Prostate gland (tissue), 2 donors: ENCODE measurements at regions not wholly inside any gene's neighbourhood (a gene's known extent, or its start where the extent isn't known, plus 50 kb on each side); places are given as distances from the start of the nearest gene placed in this dataset.

ENCODE experiments used
- DNase-seq: peaks from one replicate; pipeline ENCODE4 v3.0.0-alpha.2; 2019; ENCODE audit warnings: low spot score
- H3K27ac ChIP-seq, 2 donors: fragments of 200-600 bp; sonication (generic); 2 replicates each; pipeline ENCODE4 v1.5.1; 2017 to 2019
- H3K27me3 ChIP-seq: fragments of 200-600 bp; sonication (generic); replicated peaks from 2 replicates; pipeline ENCODE4 v1.5.1; 2019; ENCODE audit not compliant: insufficient read depth
- H3K36me3 ChIP-seq, 2 donors: fragments of 200-600 bp; sonication (generic); 1 replicate in 1 of 2; 2 replicates in 1 of 2; pipeline versions ENCODE4 v1.5.1 to v1.8.1; 2017 to 2019
- H3K4me1 ChIP-seq: fragments of 200-600 bp; sonication (generic); replicated peaks from 2 replicates; pipeline ENCODE4 v1.5.1; 2019
- H3K4me3 ChIP-seq, 2 donors: fragments of 200-600 bp; sonication (generic); 2 replicates each; pipeline ENCODE4 v1.5.1; 2017 to 2019
- H3K9me3 ChIP-seq: fragments of 200-600 bp; sonication (generic); 2 replicates; pipeline ENCODE4 v1.5.1; 2017
- POLR2A ChIP-seq: fragments of 450-650 bp; IDR thresholded peaks from one replicate; pipeline ENCODE4 v1.6.1; 2016; ENCODE audit warnings: antibody characterized with exemption, mild to moderate bottlenecking
- POLR2AphosphoS5 ChIP-seq: sonication (generic); formaldehyde crosslinking; IDR thresholded peaks from one replicate; pipeline ENCODE4 v1.6.1; 2017; ENCODE audit warnings: antibody characterized with exemption
- WGBS: methylation state at CpG from one replicate; pipeline ENCODE4 v1.1.5; 2018; 5-methylcytosine and 5-hydroxymethylcytosine counted together
- intact Hi-C: fragments of 100-400 bp; cut with DNase I; formaldehyde crosslinking; loops from one replicate; pipeline ENCODE4 v1.14.2; 2022
- TF ChIP-seq, protein P1 (sequence below), 4 experiments: fragments of 200-600 bp in 2 of 4; fragments of 450-650 bp in 2 of 4; sonication (generic) in 2 of 4; IDR thresholded peaks; 1 replicate in 3 of 4; 2 replicates in 1 of 4; pipeline ENCODE4 v1.5.1; 2016 to 2019; ENCODE audit warnings: antibody characterized with exemption in 4 of 4, mild to moderate bottlenecking in 2 of 4, moderate library complexity in 2 of 4

- WGBS = 79% methylated on average over 2 of the region's 2 CpGs
- TF ChIP-seq, protein P1, sequence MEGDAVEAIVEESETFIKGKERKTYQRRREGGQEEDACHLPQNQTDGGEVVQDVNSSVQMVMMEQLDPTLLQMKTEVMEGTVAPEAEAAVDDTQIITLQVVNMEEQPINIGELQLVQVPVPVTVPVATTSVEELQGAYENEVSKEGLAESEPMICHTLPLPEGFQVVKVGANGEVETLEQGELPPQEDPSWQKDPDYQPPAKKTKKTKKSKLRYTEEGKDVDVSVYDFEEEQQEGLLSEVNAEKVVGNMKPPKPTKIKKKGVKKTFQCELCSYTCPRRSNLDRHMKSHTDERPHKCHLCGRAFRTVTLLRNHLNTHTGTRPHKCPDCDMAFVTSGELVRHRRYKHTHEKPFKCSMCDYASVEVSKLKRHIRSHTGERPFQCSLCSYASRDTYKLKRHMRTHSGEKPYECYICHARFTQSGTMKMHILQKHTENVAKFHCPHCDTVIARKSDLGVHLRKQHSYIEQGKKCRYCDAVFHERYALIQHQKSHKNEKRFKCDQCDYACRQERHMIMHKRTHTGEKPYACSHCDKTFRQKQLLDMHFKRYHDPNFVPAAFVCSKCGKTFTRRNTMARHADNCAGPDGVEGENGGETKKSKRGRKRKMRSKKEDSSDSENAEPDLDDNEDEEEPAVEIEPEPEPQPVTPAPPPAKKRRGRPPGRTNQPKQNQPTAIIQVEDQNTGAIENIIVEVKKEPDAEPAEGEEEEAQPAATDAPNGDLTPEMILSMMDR (IDR thresholded peaks at IDR 0.05) = no peak
- TF ChIP-seq POLR2AphosphoS5 (no peak), POLR2A (no peak)
- intact Hi-C loops = no loop called here
Measured at GRCh38 chr10:3393958-3394357, 221.4 kb upstream of the PITRM1 start.

DNA sequence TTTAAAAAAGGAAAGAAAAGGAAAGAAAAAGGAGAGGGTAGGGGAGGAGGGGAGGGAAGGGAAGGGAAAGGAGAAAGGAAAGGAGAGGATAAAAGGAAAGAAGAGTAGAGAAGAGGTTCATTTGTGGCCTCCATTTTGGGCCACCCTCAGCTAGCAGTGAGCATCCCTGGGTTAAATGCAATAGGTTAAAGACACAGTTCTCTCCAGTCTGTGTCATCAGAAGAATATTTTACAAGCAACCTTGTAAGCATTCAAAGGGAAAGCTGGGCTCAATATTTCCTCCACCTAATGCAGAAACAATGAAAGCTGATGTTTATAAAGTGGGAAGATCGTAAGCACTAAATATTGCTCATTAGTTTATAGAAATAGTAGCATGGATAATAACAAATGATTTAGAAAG is 219.1 kb upstream of the PITRM1 start:
- Histone ChIP-seq H3K4me1 (no peaks in the 10 kb centered on the region), H3K9me3 (no peaks in the 10 kb centered on the region), H3K27me3 (no peaks in the 10 kb centered on the region), H3K36me3 (no peaks in the 10 kb centered on the region), H3K27ac (no peak overlapping the region), H3K4me3 (no peak overlapping the region)
- TF ChIP-seq, protein P1 (IDR thresholded peaks at IDR 0.05) = no peak
- TF ChIP-seq POLR2AphosphoS5 = no peak
- TF ChIP-seq POLR2A = no peak
- DNase-seq = no peak
- intact Hi-C loops = no loop called here
- WGBS = 41% methylated on average over 1 of the region's 1 CpG

More at GRCh38 chr10:3393958-3394357, 221.4 kb upstream of the PITRM1 start:
- Histone ChIP-seq H3K4me1 (no peaks in the 10 kb centered on the region), H3K27ac (no peak overlapping the region), H3K9me3 (no peaks in the 10 kb centered on the region), H3K27me3 (no peaks in the 10 kb centered on the region), H3K36me3 (no peaks in the 10 kb centered on the region), H3K4me3 (no peak overlapping the region)
- DNase-seq = no peak

DNA sequence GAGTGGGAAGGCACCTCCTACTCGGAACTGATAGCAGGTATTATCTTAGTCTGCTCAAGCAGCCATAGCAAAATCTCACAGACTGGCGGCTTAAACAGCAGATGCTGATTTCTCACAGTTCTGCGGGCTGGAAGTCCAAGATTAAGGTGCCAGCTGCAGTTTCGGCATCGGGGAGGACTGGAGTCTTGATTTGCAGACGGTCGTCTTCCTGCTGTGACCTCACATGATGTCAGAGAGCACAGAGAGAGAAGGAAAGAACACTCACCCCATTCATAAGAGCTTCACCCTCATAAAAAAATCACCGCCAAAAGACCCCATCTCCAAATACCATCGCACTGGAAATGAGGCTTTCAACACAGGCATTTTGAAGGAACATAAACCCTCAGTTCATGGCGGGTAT is 216.5 kb upstream of the PITRM1 start:
- Histone ChIP-seq H3K4me1 (no peaks in the 10 kb centered on the region), H3K4me3 (no peak overlapping the region), H3K27ac (no peak overlapping the region), H3K9me3 (no peaks in the 10 kb centered on the region), H3K27me3 (no peaks in the 10 kb centered on the region), H3K36me3 (no peaks in the 10 kb centered on the region)
- WGBS = 59% methylated on average over 10 of the region's 10 CpGs
- intact Hi-C loops = no loop called here
- DNase-seq = no peak
- TF ChIP-seq POLR2AphosphoS5 = no peak
- TF ChIP-seq, protein P1 (IDR thresholded peaks at IDR 0.05) = no peak
- TF ChIP-seq POLR2A = no peak

GRCh38 chr10:3385487-3385886 is 212.9 kb upstream of the PITRM1 start:
- Histone ChIP-seq H3K27ac (no peak overlapping the region), H3K9me3 (no peaks in the 10 kb centered on the region), H3K4me1 (no peaks in the 10 kb centered on the region), H3K27me3 (no peaks in the 10 kb centered on the region), H3K36me3 (no peaks in the 10 kb centered on the region), H3K4me3 (no peak overlapping the region)
- WGBS = 99% methylated on average over 2 of the region's 2 CpGs
- no peak for TF ChIP-seq POLR2A
- TF ChIP-seq, protein P1 (IDR thresholded peaks at IDR 0.05) = no peak
- no peak for TF ChIP-seq POLR2AphosphoS5
- intact Hi-C loops = no loop called here
- DNase-seq = no peak

GRCh38 chr10:3382092-3382491 is 209.5 kb upstream of the PITRM1 start:
- no peak for DNase-seq
- H3K4me3 ChIP-seq = no peak overlapping the region
- 88% methylated on average over 2 of the region's 2 CpGs for whole genome bisulfite sequencing

More at GRCh38 chr10:3382092-3382491, 209.5 kb upstream of the PITRM1 start:
- TF ChIP-seq POLR2AphosphoS5 = no peak
- TF ChIP-seq POLR2A = no peak
- TF ChIP-seq, protein P1 (IDR thresholded peaks at IDR 0.05) = no peak
- no peaks in the 10 kb centered on the region for H3K36me3 ChIP-seq
- H3K9me3 ChIP-seq = no peaks in the 10 kb centered on the region
- no peaks in the 10 kb centered on the region for H3K4me1 ChIP-seq
- H3K27ac ChIP-seq = no peak overlapping the region
- intact Hi-C loops = no loop called here
- H3K27me3 ChIP-seq = no peaks in the 10 kb centered on the region
